OCI-LY1 (cell line): ENCODE measurements at regions not wholly inside any gene's neighbourhood (a gene's known extent, or its start where the extent isn't known, plus 50 kb on each side); places are given as distances from the start of the nearest gene placed in this dataset.

ENCODE experiments used
- CTCF ChIP-seq: fragments of 200-600 bp; sonication (generic), shearing (Covaris generic); IDR thresholded peaks from 2 replicates; pipeline ENCODE4 v1.5.1; 2017; ENCODE audit warnings: mild to moderate bottlenecking, antibody characterized with exemption, low read length, moderate library complexity, mixed read lengths
- EZH2 ChIP-seq: fragments of 200-600 bp; sonication (generic), shearing (Covaris generic); IDR thresholded peaks from 2 replicates; pipeline ENCODE4 v1.8.0; 2017; ENCODE audit warnings: borderline replicate concordance, mixed run types, mild to moderate bottlenecking, antibody characterized with exemption, low read length, moderate library complexity, mixed read lengths

- TF ChIP-seq CTCF (no peak), EZH2 (no peak)
These were observed 378.5 kb downstream of the PIK3C3 start for GRCh38 chr18:42333558-42333957.
